Glutamatergic neuron (in vitro differentiated cells): ENCODE measurements at regions not wholly inside any gene's neighbourhood (a gene's known extent, or its start where the extent isn't known, plus 50 kb on each side); places are given as distances from the start of the nearest gene placed in this dataset.

Experiments
- DNase-seq: peaks from one replicate; pipeline ENCODE4 v3.0.0; 2022
- H3K27ac Mint-ChIP-seq: one replicate; pipeline ENCODE4 v1.8.0; 2020; ENCODE audit warnings: mild to moderate bottlenecking, mixed read lengths, inconsistent platforms; ENCODE audit not compliant: unreplicated experiment
- H3K27me3 Mint-ChIP-seq: one replicate; pipeline ENCODE4 v1.8.0; 2020; ENCODE audit warnings: mild to moderate bottlenecking, moderate library complexity, mixed read lengths, inconsistent platforms; ENCODE audit not compliant: unreplicated experiment
- H3K36me3 Mint-ChIP-seq: one replicate; pipeline ENCODE4 v1.8.0; 2020; ENCODE audit warnings: mild to moderate bottlenecking, mixed read lengths, inconsistent platforms; ENCODE audit not compliant: unreplicated experiment
- H3K4me1 Mint-ChIP-seq: one replicate; pipeline ENCODE4 v1.8.0; 2020; ENCODE audit warnings: mild to moderate bottlenecking, low read depth, mixed read lengths, inconsistent platforms; ENCODE audit not compliant: unreplicated experiment
- H3K4me3 Mint-ChIP-seq: one replicate; pipeline ENCODE4 v1.8.0; 2020; ENCODE audit warnings: mild to moderate bottlenecking, mixed read lengths, inconsistent platforms; ENCODE audit not compliant: unreplicated experiment
- H3K9me3 Mint-ChIP-seq: one replicate; pipeline ENCODE4 v1.8.0; 2020; ENCODE audit warnings: mild to moderate bottlenecking, moderate library complexity, mixed read lengths, inconsistent platforms; ENCODE audit not compliant: unreplicated experiment
- CTCF ChIP-seq: fragments of 200-600 bp; sonication (generic); IDR thresholded peaks from one replicate; pipeline ENCODE4 v1.5.0; 2021; ENCODE audit not compliant: partially characterized antibody, unreplicated experiment

GRCh38 chr2:53183581-53183980, 584.0 kb upstream of the CHAC2 start:
- TF ChIP-seq CTCF = no peak
- Mint-ChIP-seq H3K4me1 (peaks cover 8% of the 10 kb centered on the region), H3K27ac (no peak overlapping the region), H3K9me3 (no peaks in the 10 kb centered on the region), H3K36me3 (no peaks in the 10 kb centered on the region), H3K4me3 (no peak overlapping the region), H3K27me3 (no peaks in the 10 kb centered on the region)
- no peak for DNase-seq

GRCh38 chr2:53182601-53183000, 585.0 kb upstream of the CHAC2 start:
- Mint-ChIP-seq H3K4me1 (peaks cover 8% of the 10 kb centered on the region), H3K36me3 (no peaks in the 10 kb centered on the region), H3K9me3 (no peaks in the 10 kb centered on the region), H3K27ac (no peak overlapping the region), H3K4me3 (no peak overlapping the region), H3K27me3 (no peaks in the 10 kb centered on the region)
- DNase-seq = no peak
- no peak for TF ChIP-seq CTCF

- no peaks in the 10 kb centered on the region for H3K36me3 Mint-ChIP-seq
- no peaks in the 10 kb centered on the region for H3K9me3 Mint-ChIP-seq
- H3K4me3 Mint-ChIP-seq = no peak overlapping the region
- TF ChIP-seq CTCF = no peak
- peaks cover 6% of the 10 kb centered on the region for H3K4me1 Mint-ChIP-seq
- DNase-seq = no peak
- H3K27ac Mint-ChIP-seq = no peak overlapping the region
- no peaks in the 10 kb centered on the region for H3K27me3 Mint-ChIP-seq
Observed at GRCh38 chr2:53181759-53182158, 585.8 kb upstream of the CHAC2 start.

GRCh38 chr2:53177327-53177726, 590.3 kb upstream of the CHAC2 start:
- Mint-ChIP-seq H3K4me3 (no peak overlapping the region), H3K36me3 (no peaks in the 10 kb centered on the region), H3K27me3 (no peaks in the 10 kb centered on the region), H3K27ac (no peak overlapping the region), H3K4me1 (no peaks in the 10 kb centered on the region), H3K9me3 (no peaks in the 10 kb centered on the region)
- no peak for TF ChIP-seq CTCF
- no peak for DNase-seq

GRCh38 chr2:53174539-53174938, 593.1 kb upstream of the CHAC2 start:
- Mint-ChIP-seq H3K36me3 (no peaks in the 10 kb centered on the region), H3K4me3 (no peak overlapping the region), H3K27ac (no peak overlapping the region), H3K27me3 (peaks cover under 1% of the 10 kb centered on the region), H3K4me1 (no peaks in the 10 kb centered on the region), H3K9me3 (peaks cover under 1% of the 10 kb centered on the region)
- TF ChIP-seq CTCF = no peak
- no peak for DNase-seq
